ENCODE measurements at regions not wholly inside any gene's neighbourhood (a gene's known extent, or its start where the extent isn't known, plus 50 kb on each side); places are given as distances from the start of the nearest gene placed in this dataset.

DNA sequence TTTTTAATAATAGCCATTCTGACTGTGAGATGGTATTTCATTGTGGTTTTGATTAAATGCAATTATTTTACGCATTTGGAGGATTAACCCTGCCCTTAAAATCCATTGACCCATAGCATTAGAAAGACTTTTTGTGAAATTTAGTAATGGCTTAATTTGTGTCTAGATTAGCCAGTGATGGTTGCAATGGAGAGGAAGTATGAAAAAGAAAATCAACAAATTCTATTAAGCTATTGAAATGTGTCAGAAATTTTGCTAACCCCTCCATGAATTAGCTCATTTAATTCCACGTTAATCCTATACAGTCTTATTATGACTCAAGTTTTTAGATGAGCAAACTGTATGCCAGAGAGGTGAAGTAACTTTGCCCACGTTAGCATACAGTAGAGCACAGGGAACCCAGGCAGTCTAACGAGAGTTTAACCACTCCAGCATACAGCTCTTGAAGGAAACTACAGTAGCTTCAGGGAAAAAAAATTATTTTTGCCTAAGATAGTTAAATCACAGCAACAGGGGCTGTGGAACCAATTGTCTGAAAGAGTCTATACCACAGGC is 158.2 kb upstream of the PPP2R2B start:
- no peak overlapping the region for H3K27ac ChIP-seq (ENCODE audit: low read depth in 2 of 2, low read length in 1 of 2)
- H3K4me2 ChIP-seq = no peak overlapping the region
- 56% methylated on average over 4 of the region's 4 CpGs for WGBS (ENCODE audit: low lambda C conversion rate)
- H3K36me3 ChIP-seq (replicated peaks in 1 of 2; ENCODE audit: control insufficient read depth in 1 of 2, insufficient read depth in 2 of 2, low read length in 1 of 2) = no peaks in the 10 kb centered on the region
- H3K4me1 ChIP-seq (ENCODE audit: control insufficient read depth in 1 of 2, insufficient read depth in 2 of 2, low read depth in 1 of 2, low read length in 1 of 2) = no peaks in the 10 kb centered on the region
- no peaks in the 10 kb centered on the region for H3K9me2 ChIP-seq
- CTCF ChIA-PET = no interaction called here
- H3F3A ChIP-seq (replicated peaks; ENCODE audit: insufficient read depth) = no peaks in the 10 kb centered on the region
- no peaks in the 10 kb centered on the region for H3K79me2 ChIP-seq (ENCODE audit: insufficient read depth)
- H3K9ac ChIP-seq = no peak overlapping the region
- H3K9me3 ChIP-seq = no peaks in the 10 kb centered on the region
- TF ChIP-seq MEF2A (IDR thresholded peaks at IDR 0.05; ENCODE audit: borderline replicate concordance, low read depth) = no peak
- TF ChIP-seq MXI1 (IDR thresholded peaks at IDR 0.05; ENCODE audit: low read depth, low read length) = no peak
- TF ChIP-seq, protein P1, sequence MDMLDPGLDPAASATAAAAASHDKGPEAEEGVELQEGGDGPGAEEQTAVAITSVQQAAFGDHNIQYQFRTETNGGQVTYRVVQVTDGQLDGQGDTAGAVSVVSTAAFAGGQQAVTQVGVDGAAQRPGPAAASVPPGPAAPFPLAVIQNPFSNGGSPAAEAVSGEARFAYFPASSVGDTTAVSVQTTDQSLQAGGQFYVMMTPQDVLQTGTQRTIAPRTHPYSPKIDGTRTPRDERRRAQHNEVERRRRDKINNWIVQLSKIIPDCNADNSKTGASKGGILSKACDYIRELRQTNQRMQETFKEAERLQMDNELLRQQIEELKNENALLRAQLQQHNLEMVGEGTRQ (IDR thresholded peaks at IDR 0.05; ENCODE audit: borderline replicate concordance, low read depth, low read length) = no peak
- TF ChIP-seq, protein P2, sequence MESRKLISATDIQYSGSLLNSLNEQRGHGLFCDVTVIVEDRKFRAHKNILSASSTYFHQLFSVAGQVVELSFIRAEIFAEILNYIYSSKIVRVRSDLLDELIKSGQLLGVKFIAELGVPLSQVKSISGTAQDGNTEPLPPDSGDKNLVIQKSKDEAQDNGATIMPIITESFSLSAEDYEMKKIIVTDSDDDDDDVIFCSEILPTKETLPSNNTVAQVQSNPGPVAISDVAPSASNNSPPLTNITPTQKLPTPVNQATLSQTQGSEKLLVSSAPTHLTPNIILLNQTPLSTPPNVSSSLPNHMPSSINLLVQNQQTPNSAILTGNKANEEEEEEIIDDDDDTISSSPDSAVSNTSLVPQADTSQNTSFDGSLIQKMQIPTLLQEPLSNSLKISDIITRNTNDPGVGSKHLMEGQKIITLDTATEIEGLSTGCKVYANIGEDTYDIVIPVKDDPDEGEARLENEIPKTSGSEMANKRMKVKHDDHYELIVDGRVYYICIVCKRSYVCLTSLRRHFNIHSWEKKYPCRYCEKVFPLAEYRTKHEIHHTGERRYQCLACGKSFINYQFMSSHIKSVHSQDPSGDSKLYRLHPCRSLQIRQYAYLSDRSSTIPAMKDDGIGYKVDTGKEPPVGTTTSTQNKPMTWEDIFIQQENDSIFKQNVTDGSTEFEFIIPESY (IDR thresholded peaks at IDR 0.05; ENCODE audit: borderline replicate concordance, low read depth) = no peak
- TF ChIP-seq CHD2 (IDR thresholded peaks at IDR 0.05; ENCODE audit: low read length, partially characterized antibody) = no peak
- no peak for TF ChIP-seq YY1 (IDR thresholded peaks at IDR 0.05; ENCODE audit: low read depth)
- no peak for TF ChIP-seq RXRA (IDR thresholded peaks at IDR 0.05; ENCODE audit: borderline replicate concordance, low read depth)
- no peak for TF ChIP-seq SIN3A (IDR thresholded peaks at IDR 0.05; ENCODE audit: borderline replicate concordance, low read depth, low read length)
- no peak for TF ChIP-seq IRF3 (IDR thresholded peaks at IDR 0.05; ENCODE audit: low read depth, low read length)
- no peak for TF ChIP-seq GABPA (IDR thresholded peaks at IDR 0.05; ENCODE audit: low read depth)
- TF ChIP-seq TEAD4 (IDR thresholded peaks at IDR 0.05; ENCODE audit: borderline replicate concordance, insufficient read depth) = no peak
- TF ChIP-seq, protein P3, sequence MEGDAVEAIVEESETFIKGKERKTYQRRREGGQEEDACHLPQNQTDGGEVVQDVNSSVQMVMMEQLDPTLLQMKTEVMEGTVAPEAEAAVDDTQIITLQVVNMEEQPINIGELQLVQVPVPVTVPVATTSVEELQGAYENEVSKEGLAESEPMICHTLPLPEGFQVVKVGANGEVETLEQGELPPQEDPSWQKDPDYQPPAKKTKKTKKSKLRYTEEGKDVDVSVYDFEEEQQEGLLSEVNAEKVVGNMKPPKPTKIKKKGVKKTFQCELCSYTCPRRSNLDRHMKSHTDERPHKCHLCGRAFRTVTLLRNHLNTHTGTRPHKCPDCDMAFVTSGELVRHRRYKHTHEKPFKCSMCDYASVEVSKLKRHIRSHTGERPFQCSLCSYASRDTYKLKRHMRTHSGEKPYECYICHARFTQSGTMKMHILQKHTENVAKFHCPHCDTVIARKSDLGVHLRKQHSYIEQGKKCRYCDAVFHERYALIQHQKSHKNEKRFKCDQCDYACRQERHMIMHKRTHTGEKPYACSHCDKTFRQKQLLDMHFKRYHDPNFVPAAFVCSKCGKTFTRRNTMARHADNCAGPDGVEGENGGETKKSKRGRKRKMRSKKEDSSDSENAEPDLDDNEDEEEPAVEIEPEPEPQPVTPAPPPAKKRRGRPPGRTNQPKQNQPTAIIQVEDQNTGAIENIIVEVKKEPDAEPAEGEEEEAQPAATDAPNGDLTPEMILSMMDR (IDR thresholded peaks at IDR 0.05) = no peak
- TF ChIP-seq EZH2phosphoT487 (IDR thresholded peaks at IDR 0.05; ENCODE audit: borderline replicate concordance, low read depth) = no peak
- no peak for TF ChIP-seq RAD21 (IDR thresholded peaks at IDR 0.05; ENCODE audit: low read length)
- no peak for TF ChIP-seq EP300 (IDR thresholded peaks at IDR 0.05; ENCODE audit: borderline replicate concordance in 1 of 2, low read depth in 1 of 2, low read length in 1 of 2)
- no peak for TF ChIP-seq RCOR1 (IDR thresholded peaks at IDR 0.05; ENCODE audit: low read length)
- TF ChIP-seq FOXM1 (IDR thresholded peaks at IDR 0.05; ENCODE audit: low read depth) = no peak
- TF ChIP-seq JUND (IDR thresholded peaks at IDR 0.05) = no peak
- TF ChIP-seq, protein P4, sequence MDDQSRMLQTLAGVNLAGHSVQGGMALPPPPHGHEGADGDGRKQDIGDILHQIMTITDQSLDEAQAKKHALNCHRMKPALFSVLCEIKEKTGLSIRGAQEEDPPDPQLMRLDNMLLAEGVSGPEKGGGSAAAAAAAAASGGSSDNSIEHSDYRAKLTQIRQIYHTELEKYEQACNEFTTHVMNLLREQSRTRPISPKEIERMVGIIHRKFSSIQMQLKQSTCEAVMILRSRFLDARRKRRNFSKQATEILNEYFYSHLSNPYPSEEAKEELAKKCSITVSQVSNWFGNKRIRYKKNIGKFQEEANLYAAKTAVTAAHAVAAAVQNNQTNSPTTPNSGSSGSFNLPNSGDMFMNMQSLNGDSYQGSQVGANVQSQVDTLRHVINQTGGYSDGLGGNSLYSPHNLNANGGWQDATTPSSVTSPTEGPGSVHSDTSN (IDR thresholded peaks at IDR 0.05) = no peak
- TF ChIP-seq FOSL2 (IDR thresholded peaks at IDR 0.05; ENCODE audit: borderline replicate concordance, low read depth) = no peak
- H4K20me1 ChIP-seq (ENCODE audit: insufficient read depth) = no peaks in the 10 kb centered on the region
- no peak for DNase-seq
- POLR2A ChIA-PET = no interaction called here
- H3K4me3 ChIP-seq (ENCODE audit: low read depth in 2 of 2, low read length in 1 of 2) = no peak overlapping the region
- no peak overlapping the region for H2AFZ ChIP-seq (ENCODE audit: low read depth)
- H3K27me3 ChIP-seq (ENCODE audit: insufficient read depth) = no peaks in the 10 kb centered on the region; the same call in 1 of the 2 replicates
